Parathyroid adenoma (tissue), 2 donors: ENCODE measurements at regions not wholly inside any gene's neighbourhood (a gene's known extent, or its start where the extent isn't known, plus 50 kb on each side); places are given as distances from the start of the nearest gene placed in this dataset.

ENCODE experiments used
- H2AFZ ChIP-seq: fragments of 300-600 bp; sonication (generic); one replicate; pipeline ENCODE4 v1.7.0; 2017; ENCODE audit warnings: antibody characterized with exemption, mild to moderate bottlenecking
- H3K27ac ChIP-seq: fragments of 300-600 bp; sonication (generic); one replicate; pipeline ENCODE4 v1.7.0; 2017
- H3K27me3 ChIP-seq: fragments of 300-600 bp; sonication (generic); one replicate; pipeline ENCODE4 v1.7.0; 2017; ENCODE audit warnings: low read length; ENCODE audit not compliant: control insufficient read depth, insufficient read depth
- H3K36me3 ChIP-seq: fragments of 300-600 bp; sonication (generic); one replicate; pipeline ENCODE4 v1.7.0; 2017; ENCODE audit warnings: low read length; ENCODE audit not compliant: control insufficient read depth, insufficient read depth
- H3K4me1 ChIP-seq: fragments of 300-600 bp; sonication (generic); one replicate; pipeline ENCODE4 v1.7.0; 2017; ENCODE audit warnings: control low read depth
- H3K4me2 ChIP-seq: fragments of 300-600 bp; sonication (generic); one replicate; pipeline ENCODE4 v1.7.0; 2017; ENCODE audit warnings: low read length
- H3K4me3 ChIP-seq: fragments of 300-600 bp; sonication (generic); one replicate; pipeline ENCODE4 v1.7.0; 2017; ENCODE audit warnings: low read depth, low read length
- H3K79me2 ChIP-seq: fragments of 300-600 bp; sonication (generic); one replicate; pipeline ENCODE4 v1.7.0; 2017; ENCODE audit warnings: control low read depth
- H3K9ac ChIP-seq: fragments of 300-600 bp; sonication (generic); one replicate; pipeline ENCODE4 v1.7.0; 2017; ENCODE audit warnings: mild to moderate bottlenecking
- H3K9me3 ChIP-seq: fragments of 300-600 bp; sonication (generic); one replicate; pipeline ENCODE4 v1.7.0; 2017; ENCODE audit warnings: low read length; ENCODE audit not compliant: control insufficient read depth
- TF ChIP-seq, protein P1 (sequence below): fragments of 300-600 bp; sonication (generic); IDR thresholded peaks from one replicate; pipeline ENCODE4 v1.7.0; 2017; ENCODE audit warnings: antibody characterized with exemption, mild to moderate bottlenecking
- donor health status: primary hyperparathyroidism.

GRCh38 chr3:152183473-152183872 is 85.3 kb upstream of the MBNL1 start:
- Histone ChIP-seq H3K9me3 (no peaks in the 10 kb centered on the region), H3K4me3 (no peak overlapping the region), H3K79me2 (no peaks in the 10 kb centered on the region), H3K9ac (no peak overlapping the region), H3K4me2 (no peak overlapping the region), H3K36me3 (no peaks in the 10 kb centered on the region), H3K27ac (no peak overlapping the region), H2AFZ (no peak overlapping the region), H3K27me3 (no peaks in the 10 kb centered on the region), H3K4me1 (no peaks in the 10 kb centered on the region)
- TF ChIP-seq, protein P1, sequence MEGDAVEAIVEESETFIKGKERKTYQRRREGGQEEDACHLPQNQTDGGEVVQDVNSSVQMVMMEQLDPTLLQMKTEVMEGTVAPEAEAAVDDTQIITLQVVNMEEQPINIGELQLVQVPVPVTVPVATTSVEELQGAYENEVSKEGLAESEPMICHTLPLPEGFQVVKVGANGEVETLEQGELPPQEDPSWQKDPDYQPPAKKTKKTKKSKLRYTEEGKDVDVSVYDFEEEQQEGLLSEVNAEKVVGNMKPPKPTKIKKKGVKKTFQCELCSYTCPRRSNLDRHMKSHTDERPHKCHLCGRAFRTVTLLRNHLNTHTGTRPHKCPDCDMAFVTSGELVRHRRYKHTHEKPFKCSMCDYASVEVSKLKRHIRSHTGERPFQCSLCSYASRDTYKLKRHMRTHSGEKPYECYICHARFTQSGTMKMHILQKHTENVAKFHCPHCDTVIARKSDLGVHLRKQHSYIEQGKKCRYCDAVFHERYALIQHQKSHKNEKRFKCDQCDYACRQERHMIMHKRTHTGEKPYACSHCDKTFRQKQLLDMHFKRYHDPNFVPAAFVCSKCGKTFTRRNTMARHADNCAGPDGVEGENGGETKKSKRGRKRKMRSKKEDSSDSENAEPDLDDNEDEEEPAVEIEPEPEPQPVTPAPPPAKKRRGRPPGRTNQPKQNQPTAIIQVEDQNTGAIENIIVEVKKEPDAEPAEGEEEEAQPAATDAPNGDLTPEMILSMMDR, result peak; percentile 23

DNA sequence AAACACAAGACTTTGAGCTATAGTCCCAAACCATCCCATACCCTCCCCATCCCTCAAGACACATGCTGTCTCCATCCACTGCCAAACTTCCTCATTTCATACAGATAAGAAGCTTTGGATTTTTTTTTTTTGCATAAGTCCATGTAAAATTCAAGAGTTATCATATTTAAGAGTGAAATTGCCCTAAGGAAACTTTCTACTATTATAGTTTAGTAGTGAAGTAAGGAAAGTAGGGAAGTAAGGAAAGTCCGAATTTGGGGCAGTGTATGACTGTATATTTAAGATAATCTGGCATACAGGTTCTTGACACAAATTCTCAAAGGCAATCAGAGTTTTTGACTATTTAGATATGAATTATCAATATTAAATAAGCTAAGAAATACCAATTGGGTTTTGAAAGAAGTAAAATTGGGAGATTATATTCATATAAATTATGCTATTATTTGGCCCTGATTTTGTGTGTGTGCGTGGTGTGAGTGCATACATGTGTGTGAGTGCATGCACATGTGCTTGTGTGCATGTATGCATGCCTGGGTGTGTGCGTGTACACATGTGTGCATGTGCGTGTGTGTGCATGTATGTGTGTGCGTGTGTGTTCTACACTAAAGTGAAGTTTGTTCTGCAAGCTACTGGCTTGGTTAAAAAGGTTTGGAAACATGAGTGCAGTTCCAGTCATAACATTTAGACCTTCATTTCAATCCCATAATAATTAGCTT is 83.6 kb upstream of the MBNL1 start:
- no peak overlapping the region for H3K9ac ChIP-seq
- H3K4me3 ChIP-seq, result no peak overlapping the region
- no peak overlapping the region for H2AFZ ChIP-seq
- no peak overlapping the region for H3K4me2 ChIP-seq
- H3K4me1 ChIP-seq, result no peaks in the 10 kb centered on the region
- no peaks in the 10 kb centered on the region for H3K27me3 ChIP-seq
- no peaks in the 10 kb centered on the region for H3K79me2 ChIP-seq
- TF ChIP-seq, protein P1, result no peak
- H3K9me3 ChIP-seq, result no peaks in the 10 kb centered on the region
- H3K36me3 ChIP-seq, result no peaks in the 10 kb centered on the region
- no peak overlapping the region for H3K27ac ChIP-seq

DNA sequence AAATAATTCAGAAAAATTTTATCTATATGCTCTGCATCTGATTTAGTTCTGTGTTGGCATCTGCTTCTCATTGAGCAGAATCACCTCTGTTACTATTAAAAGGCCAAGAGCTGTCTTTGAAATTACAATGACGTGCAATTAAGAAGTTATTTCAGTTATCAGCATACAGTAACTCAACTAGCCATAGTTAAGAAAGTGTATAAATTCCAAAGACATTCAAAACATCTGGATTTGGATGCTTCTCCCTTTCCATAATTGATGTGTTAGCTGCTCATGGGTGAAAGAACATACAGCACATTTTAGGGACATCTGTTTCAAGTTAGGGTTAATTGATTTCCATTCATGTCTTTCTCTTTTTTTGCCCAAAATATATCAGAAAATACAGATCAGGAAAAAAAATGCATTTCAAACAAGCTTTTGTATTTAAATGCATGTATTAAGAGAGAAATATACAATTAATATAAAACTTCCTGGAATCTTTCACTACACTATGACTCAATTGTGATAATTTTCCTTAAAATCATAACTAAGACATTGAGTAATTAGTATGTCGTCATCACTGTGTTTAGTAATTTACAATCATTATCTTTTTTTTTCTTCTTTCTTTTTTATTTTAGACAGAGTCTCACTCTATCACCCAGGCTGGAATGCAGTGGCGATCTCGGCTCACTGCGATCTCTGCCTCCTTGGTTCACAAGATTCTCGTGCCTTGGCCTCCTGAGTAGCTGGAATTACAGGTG is 82.7 kb upstream of the MBNL1 start:
- Histone ChIP-seq H3K9ac (no peak overlapping the region), H3K4me2 (no peak overlapping the region)

DNA sequence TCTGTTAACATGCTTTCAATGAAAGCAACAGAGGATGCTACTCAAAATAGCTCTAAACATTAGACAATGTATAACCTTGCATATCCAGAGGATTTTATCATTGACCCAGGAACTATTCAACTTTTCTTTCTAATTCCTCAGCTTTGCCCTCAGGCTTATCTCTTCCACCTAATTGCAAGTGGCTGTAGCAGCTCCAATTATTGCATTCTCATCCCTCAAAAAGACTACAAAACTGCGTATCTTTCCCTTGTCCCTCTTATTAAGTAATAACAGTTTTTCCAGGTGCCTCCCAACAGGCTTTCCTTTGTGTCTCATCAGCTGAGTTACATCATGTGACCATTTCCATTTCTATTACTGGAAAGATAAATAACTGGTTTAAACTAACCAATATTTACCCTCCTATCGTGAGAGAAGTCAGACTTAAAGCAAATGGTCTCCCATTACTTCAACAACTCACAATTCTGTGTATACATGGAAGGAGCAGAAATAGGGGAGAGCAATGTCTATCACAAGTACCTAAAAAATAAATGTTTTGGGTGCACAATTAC is 78.0 kb upstream of the MBNL1 start:
- Histone ChIP-seq H3K27me3 (no peaks in the 10 kb centered on the region), H3K9ac (no peak overlapping the region), H3K36me3 (no peaks in the 10 kb centered on the region), H3K4me3 (no peak overlapping the region), H3K4me2 (no peak overlapping the region), H3K79me2 (no peaks in the 10 kb centered on the region), H3K9me3 (no peaks in the 10 kb centered on the region), H3K27ac (no peak overlapping the region), H2AFZ (no peak overlapping the region), H3K4me1 (no peaks in the 10 kb centered on the region)
- TF ChIP-seq, protein P1, result no peak

More for the DNA sequence above, 82.7 kb upstream of the MBNL1 start:
- no peak overlapping the region for H3K27ac ChIP-seq
- TF ChIP-seq, protein P1, result no peak
- H3K9me3 ChIP-seq, result no peaks in the 10 kb centered on the region
- H3K4me3 ChIP-seq, result no peak overlapping the region
- no peaks in the 10 kb centered on the region for H3K36me3 ChIP-seq
- H3K79me2 ChIP-seq, result no peaks in the 10 kb centered on the region
- H2AFZ ChIP-seq, result no peak overlapping the region
- H3K27me3 ChIP-seq, result no peaks in the 10 kb centered on the region
- H3K4me1 ChIP-seq, result no peaks in the 10 kb centered on the region
